Pancreas (tissue), 10 donors: ENCODE measurements at regions not wholly inside any gene's neighbourhood (a gene's known extent, or its start where the extent isn't known, plus 50 kb on each side); places are given as distances from the start of the nearest gene placed in this dataset.

Experiments
- ATAC-seq, 4 donors: fragments of 200-7000 bp; cut with Tn5 transposase; one replicate each; pipeline versions ENCODE4 v1.8.0 to v1.9.1; 2020; ENCODE audit warnings: mild to moderate bottlenecking in 4 of 4, moderate library complexity in 4 of 4
- DNase-seq, 6 donors: peaks; one replicate each; pipeline ENCODE4 v3.0.0-alpha.2; 2020
- FAIRE-seq: peaks from 2 replicates; lab custom pipeline; 2012; peaks lifted over from hg19 to GRCh38; lab: Jason Lieb, UNC
- H3K27ac ChIP-seq, 4 donors: fragments of 200-600 bp; sonication (generic); 1 replicate in 3 of 4; 2 replicates in 1 of 4; pipeline versions ENCODE4 v1.5.0 to v1.8.0; 2020
- H3K27me3 ChIP-seq, 4 donors: fragments of 200-600 bp; one replicate each; pipeline ENCODE4 v1.8.0; 2021
- H3K36me3 ChIP-seq, 3 donors: fragments of 200-600 bp; sonication (generic) in 1 of 3; one replicate each; pipeline versions ENCODE4 v1.5.0 to v1.8.0; 2020 to 2021
- H3K4me1 ChIP-seq, 3 donors: fragments of 200-600 bp; one replicate each; pipeline ENCODE4 v1.8.0; 2021
- H3K4me3 ChIP-seq, 4 donors: fragments of 200-600 bp; sonication (generic) in 2 of 4; one replicate each; pipeline versions ENCODE4 v1.5.0 to v1.8.0; 2020 to 2021
- H3K9me3 ChIP-seq, 4 donors: fragments of 200-600 bp; one replicate each; pipeline ENCODE4 v1.8.0; 2021
- WGBS, 2 donors: extraction: QIAGEN DNeasy Blood & Tissue Kit; methylation state at CpG; one replicate each; pipeline ENCODE4 v1.1.7; 2013; 5-methylcytosine and 5-hydroxymethylcytosine counted together
- intact Hi-C, 3 donors: fragments of 100-400 bp; cut with DNase I; formaldehyde crosslinking; loops; one replicate each; pipeline versions ENCODE4 v1.11.1 to v1.14.2; 2022
- TF ChIP-seq, protein P1 (sequence below), 4 donors: fragments of 200-600 bp; sonication (generic) in 3 of 4; IDR thresholded peaks; one replicate each; pipeline versions ENCODE4 v1.5.0 to v1.8.0; 2021; ENCODE audit warnings: antibody characterized with exemption in 4 of 4
- donor health status: healthy with polysubstance abuse.
- donor health status: DM: no; HTN: no; CAD: no; lungs with moderate emphysema.
- donor health status: DM: no; HTN: no; CAD: no.
- donor health status: control.
- donor health status: control.
- donor health status: Bipolar disorder and iron deficiency.
- donor health status: DM: yes; HTN: yes; CAD: no.
- donor health status: DM: no; HTN: no; CAD: no.
- donor health status: DM: no; HTN: no; CAD: no.
- donor health status: DM: yes; HTN: yes; CAD: no.

DNA sequence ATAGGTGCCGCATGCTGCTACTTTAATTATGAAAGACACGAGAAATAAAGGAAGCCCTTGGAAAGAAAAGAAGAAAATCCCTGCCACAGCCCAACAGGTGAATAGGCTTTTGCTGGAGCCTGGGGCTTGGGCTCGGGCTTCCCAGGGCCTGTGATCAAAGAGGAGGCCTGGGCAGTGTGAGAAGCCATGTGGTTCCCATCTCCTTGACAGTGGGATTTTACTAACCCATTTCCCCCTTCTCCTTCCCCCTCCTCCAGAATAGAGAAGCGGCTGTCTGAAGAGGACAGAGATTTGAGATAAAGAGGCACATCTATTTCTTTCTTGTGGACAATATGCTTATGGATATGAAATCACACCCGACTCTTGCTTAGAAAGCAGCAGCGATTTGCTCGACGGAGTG lies 369.1 kb downstream of the MCTP2 start:
- Histone ChIP-seq H3K36me3 (no peaks in the 10 kb centered on the region), H3K27me3 (peaks cover 0 to 12% (median 0%) of the 10 kb centered on the region in 4 donors), H3K9me3 (no peaks in the 10 kb centered on the region), H3K4me1 (no peaks in the 10 kb centered on the region), H3K27ac (no peak overlapping the region), H3K4me3 (no peak overlapping the region)
- FAIRE-seq (no peak), ATAC-seq (no peak), DNase-seq (no peak)
- TF ChIP-seq, protein P1, sequence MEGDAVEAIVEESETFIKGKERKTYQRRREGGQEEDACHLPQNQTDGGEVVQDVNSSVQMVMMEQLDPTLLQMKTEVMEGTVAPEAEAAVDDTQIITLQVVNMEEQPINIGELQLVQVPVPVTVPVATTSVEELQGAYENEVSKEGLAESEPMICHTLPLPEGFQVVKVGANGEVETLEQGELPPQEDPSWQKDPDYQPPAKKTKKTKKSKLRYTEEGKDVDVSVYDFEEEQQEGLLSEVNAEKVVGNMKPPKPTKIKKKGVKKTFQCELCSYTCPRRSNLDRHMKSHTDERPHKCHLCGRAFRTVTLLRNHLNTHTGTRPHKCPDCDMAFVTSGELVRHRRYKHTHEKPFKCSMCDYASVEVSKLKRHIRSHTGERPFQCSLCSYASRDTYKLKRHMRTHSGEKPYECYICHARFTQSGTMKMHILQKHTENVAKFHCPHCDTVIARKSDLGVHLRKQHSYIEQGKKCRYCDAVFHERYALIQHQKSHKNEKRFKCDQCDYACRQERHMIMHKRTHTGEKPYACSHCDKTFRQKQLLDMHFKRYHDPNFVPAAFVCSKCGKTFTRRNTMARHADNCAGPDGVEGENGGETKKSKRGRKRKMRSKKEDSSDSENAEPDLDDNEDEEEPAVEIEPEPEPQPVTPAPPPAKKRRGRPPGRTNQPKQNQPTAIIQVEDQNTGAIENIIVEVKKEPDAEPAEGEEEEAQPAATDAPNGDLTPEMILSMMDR (IDR thresholded peaks at IDR 0.05): no peak
- 58 to 65% methylated on average over 8 of the region's 8 CpGs for WGBS, 2 donors
- intact Hi-C loops: no loop called here

DNA sequence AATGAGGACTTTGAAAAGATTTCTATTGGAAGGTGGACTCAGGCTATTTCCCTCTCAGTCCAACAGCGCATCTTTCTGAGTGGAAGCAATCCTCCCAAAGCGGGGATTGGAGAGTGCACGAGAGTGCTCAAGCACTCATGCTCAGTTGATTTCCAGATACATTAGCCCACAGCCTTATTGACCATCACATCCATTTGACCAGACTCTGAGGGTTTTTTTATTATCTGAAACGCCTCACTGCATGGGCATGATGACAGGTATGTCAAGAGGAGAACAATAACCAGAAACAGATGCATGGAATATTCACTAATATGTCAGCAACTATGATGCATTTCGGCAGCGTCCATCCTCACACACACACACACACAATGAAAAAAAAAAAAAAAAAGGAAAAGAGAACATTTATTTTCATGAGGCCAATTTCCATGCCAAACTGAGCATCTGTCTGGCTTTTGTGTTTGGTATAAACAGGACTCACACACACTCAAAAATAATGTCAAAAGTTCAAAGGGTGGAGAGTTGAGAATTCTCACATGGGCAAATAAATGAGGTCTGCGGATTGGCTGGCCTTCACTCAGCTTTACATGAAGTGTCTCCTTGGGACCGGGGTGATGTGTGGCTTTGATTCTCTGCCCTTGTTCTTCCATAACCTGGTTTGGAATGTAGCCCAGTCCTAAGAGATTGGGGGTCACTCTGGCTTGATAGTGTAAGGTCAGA lies 371.6 kb downstream of the MCTP2 start:
- H3K27me3 ChIP-seq: peaks cover 0 to 4% (median 0%) of the 10 kb centered on the region in 4 donors
- 58 to 73% methylated on average over 8 of the region's 8 CpGs for WGBS, 2 donors
- no peak overlapping the region for H3K4me3 ChIP-seq
- TF ChIP-seq, protein P1 (IDR thresholded peaks at IDR 0.05): no peak
- H3K4me1 ChIP-seq: no peaks in the 10 kb centered on the region
- ATAC-seq (no peak), DNase-seq (no peak), FAIRE-seq (no peak)
- intact Hi-C loops: no loop called here
- no peaks in the 10 kb centered on the region for H3K9me3 ChIP-seq
- no peaks in the 10 kb centered on the region for H3K36me3 ChIP-seq
- no peak overlapping the region for H3K27ac ChIP-seq

DNA sequence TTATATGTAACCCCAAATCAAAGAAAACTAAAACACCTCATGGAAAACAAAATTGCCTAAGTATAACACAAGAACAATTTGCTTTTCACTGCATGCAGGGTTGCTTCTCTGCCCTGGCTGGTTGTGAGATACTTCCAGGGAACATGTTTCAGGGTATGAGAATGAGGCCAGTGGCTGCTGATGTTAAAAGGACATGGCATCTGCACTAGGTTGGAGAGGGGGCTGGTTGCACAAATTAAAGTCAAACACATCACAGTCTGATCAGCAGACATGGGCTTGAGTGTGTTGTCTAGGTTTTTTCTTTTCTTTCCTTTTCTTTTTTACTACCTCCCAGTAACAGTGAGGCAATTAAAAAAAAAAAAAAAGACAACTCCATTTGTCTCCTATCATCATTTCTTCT lies 374.9 kb downstream of the MCTP2 start:
- H3K4me3 ChIP-seq: no peak overlapping the region
- H3K27me3 ChIP-seq: peaks cover 0 to 4% (median 0%) of the 10 kb centered on the region in 4 donors
- H3K36me3 ChIP-seq: no peaks in the 10 kb centered on the region
- no peak overlapping the region for H3K27ac ChIP-seq
- H3K9me3 ChIP-seq: no peaks in the 10 kb centered on the region
- TF ChIP-seq, protein P1 (IDR thresholded peaks at IDR 0.05): no peak
- ATAC-seq: no peak
- H3K4me1 ChIP-seq: no peaks in the 10 kb centered on the region
- intact Hi-C loops: no loop called here
- no peak for DNase-seq
- FAIRE-seq: no peak

DNA sequence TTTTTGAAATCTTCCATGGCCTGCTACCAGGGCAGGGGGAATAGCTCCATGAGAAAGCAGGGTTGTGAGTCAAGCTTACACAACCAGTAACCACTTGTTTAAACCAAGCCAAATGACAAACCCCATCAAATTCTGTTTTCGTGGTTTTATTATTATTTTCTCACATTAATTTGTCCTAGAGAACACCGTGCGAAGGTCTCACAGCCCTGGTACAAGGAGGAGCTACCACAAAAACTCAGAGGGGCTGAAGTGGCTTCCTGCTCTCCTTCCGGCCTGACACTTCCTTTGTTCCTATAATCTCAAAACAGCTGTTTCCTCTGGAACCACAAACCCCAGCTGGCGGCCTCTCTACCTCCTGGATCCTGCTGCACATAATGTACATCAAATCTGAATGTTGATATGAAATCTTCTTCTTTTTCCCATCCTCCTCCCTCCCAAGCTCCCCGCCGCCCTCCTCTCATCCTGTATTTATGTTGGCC lies 375.9 kb downstream of the MCTP2 start:
- 65 to 68% methylated on average over 7 of the region's 7 CpGs for WGBS, 2 donors
- peak in 2 of 4 donors; percentile 25 to 34 for ATAC-seq
- H3K4me1 ChIP-seq: no peaks in the 10 kb centered on the region
- no peaks in the 10 kb centered on the region for H3K9me3 ChIP-seq
- TF ChIP-seq, protein P1 (IDR thresholded peaks at IDR 0.05): no peak
- DNase-seq: peak in 1 of 6 donors; percentile 15
- no peaks in the 10 kb centered on the region for H3K27me3 ChIP-seq
- no peak for FAIRE-seq
- H3K36me3 ChIP-seq: no peaks in the 10 kb centered on the region
- no peak overlapping the region for H3K27ac ChIP-seq
- intact Hi-C loops: no loop called here
- H3K4me3 ChIP-seq: no peak overlapping the region

DNA sequence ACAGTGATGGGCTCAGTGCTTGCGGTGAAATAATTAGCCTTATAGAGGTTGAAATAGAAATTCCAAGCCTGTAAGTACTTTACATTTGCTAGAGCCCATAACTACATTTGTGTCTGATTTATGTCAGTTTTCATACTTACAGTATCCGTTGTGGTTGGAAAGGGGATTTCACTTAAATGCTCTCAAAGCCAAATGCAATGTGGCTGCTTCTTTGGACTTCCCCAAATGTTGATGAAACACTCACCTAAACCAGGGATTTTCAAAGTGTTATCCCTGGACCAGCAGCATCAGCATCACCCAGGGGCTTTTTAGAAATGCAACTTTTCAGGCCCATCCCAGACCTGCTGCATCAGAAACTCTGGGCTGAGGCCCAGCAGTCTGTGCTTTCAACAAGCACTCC lies 378.7 kb downstream of the MCTP2 start:
- Histone ChIP-seq H3K36me3 (no peaks in the 10 kb centered on the region), H3K27ac (no peak overlapping the region), H3K9me3 (no peaks in the 10 kb centered on the region), H3K27me3 (no peaks in the 10 kb centered on the region), H3K4me3 (no peak overlapping the region), H3K4me1 (no peaks in the 10 kb centered on the region)
- 31 to 67% methylated on average over 2 of the region's 2 CpGs for WGBS, 2 donors
- intact Hi-C loops: no loop called here
- no peak for DNase-seq
- TF ChIP-seq, protein P1 (IDR thresholded peaks at IDR 0.05): no peak
- no peak for ATAC-seq
- FAIRE-seq: no peak
